H1 (cell line): ENCODE measurements at regions not wholly inside any gene's neighbourhood (a gene's known extent, or its start where the extent isn't known, plus 50 kb on each side); places are given as distances from the start of the nearest gene placed in this dataset.

Source experiments
- ASH2L ChIP-seq: fragments of 200-600, 300-600 bp; sonication (generic); IDR thresholded peaks from one replicate; pipeline ENCODE4 v1.7.1; 2017; ENCODE audit warnings: low read length
- CTBP2 ChIP-seq: IDR thresholded peaks from 2 replicates; pipeline ENCODE4 v1.7.0; 2011; ENCODE audit warnings: borderline replicate concordance, mild to moderate bottlenecking, moderate library complexity, mixed read lengths, low read length; ENCODE audit not compliant: insufficient read depth, insufficient read length
- JUND ChIP-seq: IDR thresholded peaks from 2 replicates; pipeline ENCODE4 v1.6.1; 2011; ENCODE audit warnings: mild to moderate bottlenecking, improper control_type of control experiment, low read length
- RNF2 ChIP-seq: fragments of 200-900, 300-1000 bp; sonication (generic); IDR thresholded peaks from 2 replicates; pipeline ENCODE4 v1.7.1; 2016; ENCODE audit warnings: borderline replicate concordance, low read depth, mild to moderate bottlenecking, antibody characterized with exemption, low read length; ENCODE audit not compliant: poor library complexity, severe bottlenecking; ENCODE audit errors: missing control alignments
- TAF1 ChIP-seq: IDR thresholded peaks from 2 replicates; pipeline ENCODE4 v1.6.1; 2011; ENCODE audit warnings: mild to moderate bottlenecking, low read depth, low read length

DNA sequence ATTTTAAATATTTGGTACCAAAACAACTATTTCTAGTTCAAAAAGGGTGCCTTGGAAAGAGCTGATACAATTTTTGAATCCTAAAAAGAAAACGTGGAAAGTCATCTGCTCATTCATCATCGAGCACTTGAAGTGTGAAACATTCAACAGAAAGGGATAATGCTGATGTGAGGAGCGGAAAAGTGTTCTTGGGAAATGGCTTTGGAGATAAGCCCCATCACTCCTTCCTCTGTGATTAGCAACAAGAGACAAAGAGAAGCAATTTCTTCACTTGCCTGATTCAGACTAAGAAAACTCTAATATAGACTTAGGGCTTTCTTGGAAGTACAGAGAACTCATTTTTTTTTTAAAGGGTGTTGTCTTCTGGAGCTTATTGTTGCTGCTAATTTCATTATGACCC lies 74.9 kb downstream of the C9orf152 start (continued):
- TF ChIP-seq ASH2L = no peak
- no peak for TF ChIP-seq CTBP2
- no peak for TF ChIP-seq RNF2
- no peak for TF ChIP-seq JUND
- no peak for TF ChIP-seq TAF1
- TF ChIP-seq, all 59 proteins: peak for 0
